Karpas-422 (cell line): ENCODE measurements at regions not wholly inside any gene's neighbourhood (a gene's known extent, or its start where the extent isn't known, plus 50 kb on each side); places are given as distances from the start of the nearest gene placed in this dataset.

Source experiments
- DNase-seq: peaks from one replicate; pipeline ENCODE4 v3.0.0-alpha.2; 2015
- H2AFZ ChIP-seq: fragments of 200-600 bp; sonication (generic); 2 replicates; pipeline ENCODE4 v1.6.1; 2014; ENCODE audit warnings: antibody characterized with exemption, low read length, mixed read lengths
- H3K27ac ChIP-seq: fragments of 200-600 bp; sonication (generic); 2 replicates; pipeline ENCODE4 v1.5.1; 2014; ENCODE audit warnings: mild to moderate bottlenecking, low read length, moderate library complexity
- H3K27me3 ChIP-seq: fragments of 200-600 bp; sonication (generic); 2 replicates; pipeline ENCODE4 v1.6.1; 2014; ENCODE audit warnings: low read length, mixed read lengths
- H3K36me3 ChIP-seq: fragments of 200-600 bp; sonication (generic); 2 replicates; pipeline ENCODE4 v1.6.1; 2014; ENCODE audit warnings: low read length, mixed read lengths; ENCODE audit not compliant: insufficient read depth
- H3K4me1 ChIP-seq: fragments of 200-600 bp; sonication (generic); 2 replicates; pipeline ENCODE4 v1.6.1; 2014; ENCODE audit warnings: mild to moderate bottlenecking, low read length, mixed read lengths
- H3K4me2 ChIP-seq: fragments of 200-600 bp; sonication (generic); 2 replicates; pipeline ENCODE4 v1.6.1; 2014; ENCODE audit warnings: low read length, low read depth, mild to moderate bottlenecking; ENCODE audit not compliant: poor library complexity, severe bottlenecking
- H3K4me3 ChIP-seq: fragments of 200-600 bp; sonication (generic); 2 replicates; pipeline ENCODE4 v1.5.1; 2014; ENCODE audit warnings: mild to moderate bottlenecking, antibody characterized with exemption, low read length, mixed read lengths
- H3K79me2 ChIP-seq: fragments of 200-600 bp; sonication (generic); 2 replicates; pipeline ENCODE4 v1.6.1; 2014; ENCODE audit warnings: mild to moderate bottlenecking, low read length, mixed read lengths
- H3K9ac ChIP-seq: fragments of 200-600 bp; sonication (generic); 2 replicates; pipeline ENCODE4 v1.6.0; 2014; ENCODE audit warnings: low read length
- H3K9me2 ChIP-seq: fragments of 200-600 bp; sonication (generic), shearing (Covaris generic); replicated peaks from 2 replicates; pipeline ENCODE4 v1.6.0; 2014; ENCODE audit warnings: mild to moderate bottlenecking, low read length, moderate library complexity; ENCODE audit not compliant: insufficient read depth
- H3K9me3 ChIP-seq: fragments of 300-700, 200-600 bp; sonication (generic); 2 replicates; pipeline ENCODE4 v1.6.1; 2014; ENCODE audit warnings: low read length, mixed read lengths
- H4K20me1 ChIP-seq: fragments of 200-600 bp; sonication (generic); 2 replicates; pipeline ENCODE4 v1.6.1; 2014; ENCODE audit warnings: mild to moderate bottlenecking, antibody characterized with exemption, low read length, low read depth; ENCODE audit not compliant: insufficient read depth

DNA sequence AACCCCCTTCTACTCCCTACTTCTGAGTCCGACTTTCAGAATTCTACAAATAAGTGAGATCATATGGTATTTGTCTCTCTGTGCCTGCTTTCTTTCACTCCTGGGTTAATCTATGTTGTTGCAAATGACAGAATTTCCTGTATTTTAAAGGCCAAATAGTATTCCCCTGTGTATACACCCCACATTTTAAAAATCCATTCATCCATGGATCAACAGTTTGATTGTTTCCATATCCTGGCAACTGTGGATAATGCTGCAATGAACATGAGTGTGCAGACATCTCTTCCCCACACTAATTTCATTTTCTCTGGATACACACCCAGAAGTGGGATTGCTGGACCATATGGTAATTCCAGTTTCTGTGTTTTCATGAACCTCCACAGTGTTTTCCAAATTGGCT is 225.8 kb upstream of the TCERG1L start:
- Histone ChIP-seq H3K9me2 (no peaks in the 10 kb centered on the region), H3K9me3 (no peaks in the 10 kb centered on the region), H3K9ac (no peak overlapping the region), H3K27me3 (0 out of 2 replicates have a peak, but pooled peaks cover 2% of the 10 kb centered on the region), H3K36me3 (no peaks in the 10 kb centered on the region), H3K4me2 (no peak overlapping the region), H3K79me2 (no peaks in the 10 kb centered on the region), H3K4me1 (no peaks in the 10 kb centered on the region), H2AFZ (no peak overlapping the region), H3K27ac (no peak overlapping the region), H4K20me1 (no peaks in the 10 kb centered on the region), H3K4me3 (no peak overlapping the region)
- no peak for DNase-seq

DNA sequence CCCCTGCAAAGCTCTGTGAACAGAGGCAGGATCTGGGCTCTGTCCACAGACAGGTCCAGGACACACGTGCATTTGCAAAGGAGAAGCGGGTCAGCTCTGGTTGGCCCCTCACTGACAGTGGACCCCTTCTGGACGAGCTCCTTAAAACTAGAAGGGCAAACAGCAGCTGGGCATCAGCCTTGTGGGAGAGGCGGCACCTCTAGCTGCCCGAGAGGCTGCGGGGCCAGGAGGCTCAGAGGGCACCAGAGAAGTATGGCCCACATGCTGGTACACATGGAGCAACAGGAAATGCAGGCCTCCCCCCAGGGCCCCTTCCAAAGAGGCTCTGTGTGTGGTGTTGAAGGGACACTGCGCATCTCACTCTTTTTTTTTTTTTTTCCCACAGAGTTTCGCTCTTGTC is 233.0 kb upstream of the TCERG1L start:
- H3K9me2 ChIP-seq = no peaks in the 10 kb centered on the region
- no peak overlapping the region for H3K4me3 ChIP-seq
- H3K4me2 ChIP-seq = no peak overlapping the region
- DNase-seq = no peak
- H3K27me3 ChIP-seq = 0 out of 2 replicates have a peak, but pooled peaks cover 2% of the 10 kb centered on the region
- no peak overlapping the region for H3K27ac ChIP-seq
- no peaks in the 10 kb centered on the region for H3K36me3 ChIP-seq
- no peak overlapping the region for H2AFZ ChIP-seq
- no peak overlapping the region for H3K9ac ChIP-seq
- H3K9me3 ChIP-seq = no peaks in the 10 kb centered on the region
- H3K4me1 ChIP-seq = no peaks in the 10 kb centered on the region
- no peaks in the 10 kb centered on the region for H3K79me2 ChIP-seq
- H4K20me1 ChIP-seq = no peaks in the 10 kb centered on the region

DNA sequence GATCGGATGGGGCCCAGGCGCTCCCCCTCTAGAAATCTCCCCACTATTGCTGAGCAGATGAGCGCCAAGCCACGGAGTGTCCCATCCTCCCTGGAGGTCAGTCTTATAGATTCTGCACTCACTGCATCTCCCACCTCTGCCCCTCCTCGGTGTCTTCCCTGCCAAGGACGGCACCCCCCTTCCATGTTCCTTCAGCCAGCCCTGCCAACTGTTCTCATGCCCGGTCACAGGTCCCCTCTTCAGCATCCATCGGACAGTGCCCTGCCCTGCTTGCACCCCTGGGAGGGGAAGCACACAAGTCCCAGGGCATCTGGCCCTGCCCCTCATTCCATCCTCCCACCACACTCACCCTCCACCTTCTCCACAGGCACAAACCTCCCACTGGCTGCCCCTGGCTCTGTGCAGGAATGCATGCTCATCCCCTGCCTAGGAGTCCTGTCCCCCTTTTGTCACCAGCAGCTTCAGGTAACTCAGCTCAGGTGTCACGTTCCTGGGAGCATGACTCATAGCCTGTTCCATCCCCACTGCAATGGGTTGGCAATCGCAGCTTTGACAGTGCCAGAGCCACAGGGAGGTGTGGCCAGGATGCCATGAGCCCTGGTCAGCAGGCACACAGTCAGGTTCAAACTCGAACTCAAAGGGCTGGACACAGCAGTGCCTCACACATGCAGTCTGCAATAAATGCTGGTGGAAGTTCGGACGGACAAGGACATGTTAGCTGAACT is 234.7 kb upstream of the TCERG1L start:
- no peaks in the 10 kb centered on the region for H3K36me3 ChIP-seq
- DNase-seq = no peak
- no peaks in the 10 kb centered on the region for H3K9me2 ChIP-seq
- H3K4me2 ChIP-seq = no peak overlapping the region
- H4K20me1 ChIP-seq = no peaks in the 10 kb centered on the region
- H3K4me1 ChIP-seq = no peaks in the 10 kb centered on the region
- no peaks in the 10 kb centered on the region for H3K27me3 ChIP-seq
- H3K9ac ChIP-seq = no peak overlapping the region
- H3K27ac ChIP-seq = no peak overlapping the region
- H3K9me3 ChIP-seq = no peaks in the 10 kb centered on the region
- no peaks in the 10 kb centered on the region for H3K79me2 ChIP-seq
- H2AFZ ChIP-seq = no peak overlapping the region
- H3K4me3 ChIP-seq = no peak overlapping the region

DNA sequence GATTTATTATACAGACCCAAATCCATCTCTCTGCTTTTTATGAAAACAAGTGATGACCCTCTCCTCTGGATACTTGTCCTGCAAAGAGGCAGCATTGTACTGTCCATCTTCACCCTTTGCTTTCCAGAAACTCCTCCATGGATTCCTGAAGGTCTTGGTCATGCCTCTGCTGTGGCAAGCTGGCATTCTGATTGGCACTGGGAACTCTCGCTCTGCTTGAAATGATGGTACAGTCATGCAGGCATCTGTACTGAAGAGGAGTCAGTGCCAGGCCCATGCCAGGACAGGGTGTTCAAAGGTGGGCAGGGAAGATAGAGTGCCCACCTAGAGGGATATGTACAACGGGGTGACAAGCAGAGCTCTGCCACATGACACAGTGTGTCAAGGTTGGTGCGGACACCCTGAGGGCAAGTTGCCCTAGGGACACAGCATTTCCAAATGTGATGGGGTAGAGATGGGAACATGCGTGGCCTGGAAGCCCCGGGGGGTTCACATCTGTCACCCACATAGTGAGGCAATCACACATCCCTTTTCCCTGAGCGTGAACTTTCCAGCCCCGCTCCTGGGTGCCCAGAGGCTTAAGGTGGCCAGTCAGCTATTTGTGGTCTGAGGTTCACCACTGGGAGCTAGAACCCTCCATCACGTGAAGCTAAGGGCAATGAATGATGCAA is 235.7 kb upstream of the TCERG1L start:
- Histone ChIP-seq H3K36me3 (no peaks in the 10 kb centered on the region), H2AFZ (no peak overlapping the region), H3K9me2 (no peaks in the 10 kb centered on the region), H3K79me2 (no peaks in the 10 kb centered on the region), H3K27ac (no peak overlapping the region), H3K9me3 (no peaks in the 10 kb centered on the region), H3K4me2 (no peak overlapping the region), H3K4me1 (no peaks in the 10 kb centered on the region), H3K9ac (no peak overlapping the region), H4K20me1 (no peaks in the 10 kb centered on the region), H3K4me3 (no peak overlapping the region), H3K27me3 (no peaks in the 10 kb centered on the region)
- DNase-seq = no peak

DNA sequence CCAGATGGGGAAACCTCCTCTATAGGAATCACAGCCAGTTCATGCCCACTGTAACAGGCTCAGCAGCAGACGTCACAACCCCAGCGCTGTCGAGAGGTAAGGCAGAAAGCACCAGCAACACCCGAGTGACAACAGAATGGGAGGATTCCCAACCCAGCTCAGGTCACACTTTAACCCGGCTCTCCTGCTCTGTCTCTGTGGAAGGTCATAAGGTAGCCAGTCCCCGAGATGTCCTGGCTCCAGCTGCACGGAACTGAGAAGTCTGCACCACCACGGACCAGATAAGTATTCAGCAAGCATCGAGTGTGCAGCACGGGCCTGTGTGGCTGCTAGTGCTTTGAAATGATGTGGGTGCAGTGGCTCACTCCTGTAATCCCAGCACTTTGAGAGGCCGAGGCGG is 236.7 kb upstream of the TCERG1L start:
- Histone ChIP-seq H3K79me2 (no peaks in the 10 kb centered on the region), H2AFZ (no peak overlapping the region), H4K20me1 (no peaks in the 10 kb centered on the region), H3K36me3 (no peaks in the 10 kb centered on the region), H3K4me2 (no peak overlapping the region), H3K27ac (no peak overlapping the region), H3K9me3 (no peaks in the 10 kb centered on the region), H3K27me3 (no peaks in the 10 kb centered on the region), H3K4me1 (no peaks in the 10 kb centered on the region), H3K9ac (no peak overlapping the region), H3K4me3 (no peak overlapping the region), H3K9me2 (no peaks in the 10 kb centered on the region)
- DNase-seq = no peak

DNA sequence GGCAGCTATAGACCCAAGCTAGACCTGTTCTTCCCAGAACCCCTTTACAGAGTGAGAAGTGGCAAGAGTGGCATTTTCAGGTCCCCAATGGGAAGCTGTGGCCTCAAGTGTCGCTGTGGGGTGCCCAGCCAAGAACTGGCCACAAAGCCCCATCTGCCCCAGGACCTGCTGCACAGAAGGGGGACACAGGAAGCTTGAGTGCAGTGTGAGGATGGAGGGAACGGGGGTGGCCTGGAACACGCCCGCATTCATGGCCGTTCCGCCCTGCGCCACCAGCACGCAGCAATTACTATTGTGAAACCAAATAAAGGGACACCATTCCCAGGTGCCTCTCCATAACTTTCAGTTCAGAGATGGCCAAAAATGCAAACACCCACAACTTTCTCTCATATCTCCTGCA is 237.6 kb upstream of the TCERG1L start:
- Histone ChIP-seq H3K79me2 (no peaks in the 10 kb centered on the region), H3K9me2 (no peaks in the 10 kb centered on the region), H3K4me1 (no peaks in the 10 kb centered on the region), H3K36me3 (no peaks in the 10 kb centered on the region), H3K27ac (no peak overlapping the region), H3K4me2 (no peak overlapping the region), H3K9me3 (no peaks in the 10 kb centered on the region), H3K4me3 (no peak overlapping the region), H3K9ac (no peak overlapping the region), H2AFZ (no peak overlapping the region), H3K27me3 (no peaks in the 10 kb centered on the region), H4K20me1 (no peaks in the 10 kb centered on the region)
- DNase-seq = no peak

DNA sequence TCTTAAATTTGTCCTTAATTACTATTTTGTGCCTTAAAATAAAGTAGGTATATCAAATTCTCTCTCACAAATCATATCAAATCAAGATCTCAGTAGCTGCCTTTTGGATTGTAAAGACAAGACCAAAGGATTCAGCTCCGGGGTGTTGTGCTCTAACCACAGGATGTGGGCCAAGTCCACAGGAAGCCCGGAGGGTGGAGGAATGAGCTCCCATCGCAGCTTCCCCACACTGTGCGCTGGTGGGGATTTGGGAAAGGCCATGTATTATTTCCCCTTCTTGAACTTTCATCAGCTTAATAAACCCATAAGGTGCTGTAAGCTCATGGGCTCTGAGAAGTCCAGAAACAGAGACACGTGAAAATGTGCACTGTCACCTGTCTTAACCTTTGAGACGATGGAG is 241.6 kb upstream of the TCERG1L start:
- H4K20me1 ChIP-seq = no peaks in the 10 kb centered on the region
- H3K36me3 ChIP-seq = no peaks in the 10 kb centered on the region
- H3K9me2 ChIP-seq = no peaks in the 10 kb centered on the region
- H3K27ac ChIP-seq = no peak overlapping the region
- H3K4me2 ChIP-seq = no peak overlapping the region
- no peaks in the 10 kb centered on the region for H3K27me3 ChIP-seq
- DNase-seq = no peak
- H3K9me3 ChIP-seq = no peaks in the 10 kb centered on the region
- no peaks in the 10 kb centered on the region for H3K4me1 ChIP-seq
- H3K79me2 ChIP-seq = no peaks in the 10 kb centered on the region
- no peak overlapping the region for H2AFZ ChIP-seq
- H3K9ac ChIP-seq = no peak overlapping the region
- H3K4me3 ChIP-seq = no peak overlapping the region

DNA sequence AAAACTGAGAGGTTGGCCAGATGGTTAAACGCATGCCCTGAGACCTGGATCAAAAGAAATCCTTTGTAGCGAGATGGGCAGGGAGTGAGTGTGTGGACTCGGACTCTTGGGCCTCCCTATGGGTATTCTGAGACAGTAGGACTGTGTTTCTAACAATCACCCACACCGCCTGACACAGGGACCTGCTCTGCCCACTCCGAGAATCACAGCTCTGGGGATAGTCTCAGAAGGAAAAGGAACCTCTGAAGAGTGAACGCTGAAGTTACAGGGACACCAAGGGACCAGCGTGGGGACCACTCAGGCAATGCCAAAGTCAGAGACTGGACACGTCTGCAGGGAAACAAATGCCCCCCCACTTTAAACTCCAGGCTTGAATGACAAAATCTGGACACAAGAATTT is 242.1 kb upstream of the TCERG1L start:
- no peak for DNase-seq
- Histone ChIP-seq H3K36me3 (no peaks in the 10 kb centered on the region), H3K9ac (no peak overlapping the region), H2AFZ (no peak overlapping the region), H3K4me3 (no peak overlapping the region), H3K9me2 (no peaks in the 10 kb centered on the region), H3K4me2 (no peak overlapping the region), H3K27ac (no peak overlapping the region), H3K27me3 (no peaks in the 10 kb centered on the region), H3K79me2 (no peaks in the 10 kb centered on the region), H3K4me1 (no peaks in the 10 kb centered on the region), H4K20me1 (no peaks in the 10 kb centered on the region), H3K9me3 (no peaks in the 10 kb centered on the region)
